ENCODE measurements at regions not wholly inside any gene's neighbourhood (a gene's known extent, or its start where the extent isn't known, plus 50 kb on each side); places are given as distances from the start of the nearest gene placed in this dataset.
"Not testable (repeated sequence)": the region's sequence is repeated elsewhere in the genome, so short reads cannot be mapped to it uniquely, and the experiment has no call there.

DNA sequence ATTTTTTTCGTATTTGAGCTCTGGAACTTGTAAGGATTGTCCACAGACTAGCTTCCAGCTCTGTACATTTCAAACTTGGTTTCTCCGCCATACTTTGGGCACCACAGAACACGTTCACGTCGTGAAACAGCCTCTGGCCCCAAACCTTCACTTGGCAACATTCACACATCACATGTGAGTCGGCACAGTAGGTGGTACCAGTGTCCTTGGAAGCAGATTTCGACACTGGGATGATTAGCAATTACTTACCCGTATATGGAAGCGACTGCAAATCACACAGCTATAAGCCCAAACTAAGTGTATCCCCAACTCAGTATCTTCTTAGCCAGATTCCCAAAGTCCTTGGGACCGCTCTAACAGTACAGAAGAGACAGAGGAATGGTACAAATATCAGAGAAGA lies 60.2 kb downstream of the MAFB start:
- Histone ChIP-seq H3K36me3 (ENCODE audit: control insufficient read depth in 2 of 3, insufficient read depth in 3 of 3, low read length in 3 of 3) (no peaks in the 10 kb centered on the region), H3K4me3 (ENCODE audit: low read length) (no peak overlapping the region), H3K27ac (ENCODE audit: low read depth, low read length) (no peak overlapping the region), H3K4me1 (ENCODE audit: control insufficient read depth in 2 of 2, insufficient read depth in 2 of 2, low read length in 2 of 2) (no peaks in the 10 kb centered on the region), H3K9me3 (ENCODE audit: control insufficient read depth in 2 of 3, low read length in 3 of 3) (no peaks in the 10 kb centered on the region), H3K27me3 (ENCODE audit: control insufficient read depth in 2 of 2, insufficient read depth in 2 of 2, low read length in 2 of 2) (peaks cover 0 to 3% of the 10 kb centered on the region in 2 donors)
- ATAC-seq (no peak), DNase-seq (no peak)
- Mint-ChIP-seq H3K27me3 (peaks cover 0 to 18% (median 5%) of the 10 kb centered on the region in 5 donors), H3K4me1 (no peaks in the 10 kb centered on the region), H3K27ac (no peak overlapping the region), H3K4me3 (no peak overlapping the region), H3K9me3 (peaks cover 2 to 20% (median 7%) of the 10 kb centered on the region in 11 donors), H3K36me3 (peaks cover 0 to 8% (median 0%) of the 10 kb centered on the region in 5 donors)
- ChIA-PET CTCF (no interaction called here), POLR2A (no interaction called here)
- intact Hi-C loops (cut with micrococcal nuclease): no loop called here

DNA sequence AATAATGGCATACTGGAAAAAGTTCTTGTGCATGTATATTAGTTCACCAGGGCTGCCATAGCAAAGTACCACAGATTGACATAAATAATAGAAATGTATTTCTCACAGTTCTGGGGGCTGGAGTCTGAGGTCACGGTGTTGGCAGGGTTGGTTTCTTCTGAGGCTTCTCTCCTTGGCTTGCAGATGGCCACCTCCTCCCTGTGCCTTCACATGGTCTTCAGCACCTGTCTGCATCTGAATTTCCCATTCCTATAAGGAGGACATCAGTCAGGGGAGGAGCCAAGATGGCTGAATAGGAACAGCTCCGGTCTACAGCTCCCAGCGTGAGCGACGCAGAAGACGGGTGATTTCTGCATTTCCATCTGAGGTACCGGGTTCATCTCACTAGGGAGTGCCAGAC lies 70.0 kb downstream of the MAFB start:
- H3K27ac ChIP-seq (ENCODE audit: low read depth, low read length); H3K4me1 ChIP-seq (ENCODE audit: control insufficient read depth in 2 of 2, insufficient read depth in 2 of 2, low read length in 2 of 2); H3K27me3 ChIP-seq (ENCODE audit: control insufficient read depth in 2 of 2, insufficient read depth in 2 of 2, low read length in 2 of 2); H3K9me3 ChIP-seq (ENCODE audit: control insufficient read depth in 2 of 3, low read length in 3 of 3); H3K36me3 Mint-ChIP-seq; intact Hi-C loops (cut with micrococcal nuclease); ATAC-seq; DNase-seq; H3K9me3 Mint-ChIP-seq; H3K4me3 Mint-ChIP-seq; H3K4me1 Mint-ChIP-seq; H3K36me3 ChIP-seq (ENCODE audit: control insufficient read depth in 2 of 3, insufficient read depth in 3 of 3, low read length in 3 of 3); POLR2A ChIA-PET; H3K27ac Mint-ChIP-seq; H3K4me3 ChIP-seq (ENCODE audit: low read length): not testable (repeated sequence)
- CTCF ChIA-PET: interaction anchor here (0.7 kb wide), 1 partner anchor 96 kb away, joined by 3 read pairs; no protein-coding TSS in a partner anchor
- peaks cover 2 to 26% (median 17%) of the 10 kb centered on the region in 5 donors for H3K27me3 Mint-ChIP-seq

DNA sequence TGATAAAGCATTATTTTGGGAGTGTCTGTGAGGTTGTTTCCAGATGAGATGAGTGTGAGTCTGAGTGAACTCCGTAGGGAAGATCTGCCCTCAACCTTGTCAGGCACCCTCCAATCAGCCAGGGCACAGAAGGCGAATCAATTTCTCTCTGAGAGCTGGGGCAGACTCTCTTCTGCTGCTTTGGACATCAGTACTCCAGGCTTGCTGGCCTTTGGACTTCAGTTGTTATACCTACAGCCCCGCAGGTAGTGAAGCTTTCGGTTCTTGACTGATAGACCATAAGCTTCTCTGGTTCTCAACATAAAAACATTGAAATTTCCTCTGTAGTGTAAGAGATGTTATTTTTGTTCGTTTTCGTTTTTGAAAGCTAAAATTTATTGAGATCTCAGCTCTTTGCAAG lies 71.4 kb downstream of the MAFB start:
- no peak overlapping the region for H3K4me3 Mint-ChIP-seq
- Histone ChIP-seq H3K4me3 (ENCODE audit: low read length) (no peak overlapping the region), H3K36me3 (ENCODE audit: control insufficient read depth in 2 of 3, insufficient read depth in 3 of 3, low read length in 3 of 3) (no peaks in the 10 kb centered on the region), H3K27me3 (ENCODE audit: control insufficient read depth in 2 of 2, insufficient read depth in 2 of 2, low read length in 2 of 2) (peaks cover 0 to 3% of the 10 kb centered on the region in 2 donors), H3K9me3 (ENCODE audit: control insufficient read depth in 2 of 3, low read length in 3 of 3) (no peaks in the 10 kb centered on the region), H3K4me1 (ENCODE audit: control insufficient read depth in 2 of 2, insufficient read depth in 2 of 2, low read length in 2 of 2) (no peaks in the 10 kb centered on the region), H3K27ac (ENCODE audit: low read depth, low read length) (no peak overlapping the region)
- intact Hi-C loops (cut with micrococcal nuclease): no loop called here
- no peaks in the 10 kb centered on the region for H3K4me1 Mint-ChIP-seq
- peaks cover 2 to 26% (median 17%) of the 10 kb centered on the region in 5 donors for H3K27me3 Mint-ChIP-seq
- ATAC-seq (no peak), DNase-seq (no peak)
- no peak overlapping the region for H3K27ac Mint-ChIP-seq
- peaks cover 0 to 3% (median 0%) of the 10 kb centered on the region in 11 donors for H3K9me3 Mint-ChIP-seq
- POLR2A ChIA-PET: no interaction called here
- no peaks in the 10 kb centered on the region for H3K36me3 Mint-ChIP-seq
- CTCF ChIA-PET: no interaction called here

- DNase-seq (no peak), ATAC-seq (no peak)
- H3K27me3 Mint-ChIP-seq: peaks cover 0 to 32% (median 24%) of the 10 kb centered on the region in 5 donors
- Histone ChIP-seq H3K9me3 (ENCODE audit: control insufficient read depth in 2 of 3, low read length in 3 of 3) (no peaks in the 10 kb centered on the region), H3K4me3 (ENCODE audit: low read length) (no peak overlapping the region), H3K27me3 (ENCODE audit: control insufficient read depth in 2 of 2, insufficient read depth in 2 of 2, low read length in 2 of 2) (peaks cover 0 to 3% of the 10 kb centered on the region in 2 donors), H3K27ac (ENCODE audit: low read depth, low read length) (no peak overlapping the region), H3K4me1 (ENCODE audit: control insufficient read depth in 2 of 2, insufficient read depth in 2 of 2, low read length in 2 of 2) (no peaks in the 10 kb centered on the region), H3K36me3 (ENCODE audit: control insufficient read depth in 2 of 3, insufficient read depth in 3 of 3, low read length in 3 of 3) (no peaks in the 10 kb centered on the region)
- H3K4me1 Mint-ChIP-seq: no peaks in the 10 kb centered on the region
- ChIA-PET POLR2A (no interaction called here), CTCF (no interaction called here)
- H3K27ac Mint-ChIP-seq: no peak overlapping the region
- H3K4me3 Mint-ChIP-seq: no peak overlapping the region
- peaks cover 0 to 10% (median 0%) of the 10 kb centered on the region in 11 donors for H3K9me3 Mint-ChIP-seq
- no peaks in the 10 kb centered on the region for H3K36me3 Mint-ChIP-seq
- intact Hi-C loops (cut with micrococcal nuclease): no loop called here
Measured at GRCh38 chr20:40612837-40613236, 76.2 kb downstream of the MAFB start.

DNA sequence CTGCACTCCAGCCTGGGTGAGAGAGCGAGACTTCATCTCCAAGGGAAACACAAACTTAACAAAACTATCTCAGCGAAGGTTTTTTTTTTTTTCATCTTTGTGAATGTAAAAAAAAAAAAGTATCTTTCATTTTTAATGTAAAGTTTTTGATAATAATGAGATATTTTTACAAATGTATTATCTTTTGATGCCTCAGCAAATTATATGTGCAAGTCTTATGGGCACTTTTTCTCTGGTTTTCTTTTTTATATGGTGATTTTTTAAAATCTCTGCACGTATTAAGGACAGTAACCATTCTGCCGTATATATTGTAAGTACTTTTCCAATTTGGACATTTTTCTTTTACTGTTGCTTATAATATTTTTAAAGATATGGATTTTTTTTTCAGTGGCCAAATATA lies 76.8 kb downstream of the MAFB start:
- POLR2A ChIA-PET: no interaction called here

DNA sequence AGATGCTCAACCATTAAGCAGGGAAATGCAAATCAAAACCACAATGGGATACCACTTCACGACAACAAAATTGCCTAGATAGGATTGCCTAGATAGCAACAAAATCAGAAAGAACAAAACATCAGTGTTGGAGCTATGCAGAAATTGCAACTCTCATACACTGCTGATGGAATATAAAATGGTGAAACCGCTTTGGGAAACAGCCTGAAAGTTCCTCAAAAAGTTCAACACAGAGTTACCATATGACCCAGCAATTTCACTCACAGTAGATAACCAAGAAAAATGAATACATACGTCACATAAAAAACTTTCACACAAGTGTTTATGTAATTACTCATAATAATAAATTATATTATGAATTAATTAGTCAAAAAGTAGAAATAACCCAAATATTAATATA lies 78.3 kb downstream of the MAFB start:
- H3K36me3 Mint-ChIP-seq: no peaks in the 10 kb centered on the region
- peaks cover 0 to 2% (median 0%) of the 10 kb centered on the region in 7 donors for H3K4me1 Mint-ChIP-seq
- DNase-seq: no peak
- H3K9me3 Mint-ChIP-seq: peaks cover 0 to 14% (median 0%) of the 10 kb centered on the region in 11 donors
- POLR2A ChIA-PET: no interaction called here
- H3K4me3 Mint-ChIP-seq: no peak overlapping the region
- H3K27me3 Mint-ChIP-seq: peaks cover 1 to 25% (median 21%) of the 10 kb centered on the region in 5 donors
- Histone ChIP-seq H3K36me3 (ENCODE audit: control insufficient read depth in 2 of 3, insufficient read depth in 3 of 3, low read length in 3 of 3) (no peaks in the 10 kb centered on the region), H3K4me3 (ENCODE audit: low read length) (no peak overlapping the region), H3K9me3 (ENCODE audit: control insufficient read depth in 2 of 3, low read length in 3 of 3) (no peaks in the 10 kb centered on the region), H3K4me1 (ENCODE audit: control insufficient read depth in 2 of 2, insufficient read depth in 2 of 2, low read length in 2 of 2) (no peaks in the 10 kb centered on the region), H3K27ac (ENCODE audit: low read depth, low read length) (no peak overlapping the region), H3K27me3 (ENCODE audit: control insufficient read depth in 2 of 2, insufficient read depth in 2 of 2, low read length in 2 of 2) (peaks cover 0 to under 1% of the 10 kb centered on the region in 2 donors)
- CTCF ChIA-PET: no interaction called here
- no peak for ATAC-seq
- H3K27ac Mint-ChIP-seq: no peak overlapping the region
- intact Hi-C loops (cut with micrococcal nuclease): no loop called here

More for the DNA sequence above, 76.8 kb downstream of the MAFB start:
- DNase-seq (no peak), ATAC-seq (no peak)
- H3K27ac ChIP-seq (ENCODE audit: low read depth, low read length): no peak overlapping the region
- Mint-ChIP-seq H3K27ac (no peak overlapping the region), H3K27me3 (peaks cover 0 to 32% (median 24%) of the 10 kb centered on the region in 5 donors), H3K36me3 (no peaks in the 10 kb centered on the region), H3K9me3 (peaks cover 0 to 14% (median 0%) of the 10 kb centered on the region in 11 donors), H3K4me3 (no peak overlapping the region), H3K4me1 (peaks cover 0 to 2% (median 0%) of the 10 kb centered on the region in 7 donors)
- H3K4me1 ChIP-seq (ENCODE audit: control insufficient read depth in 2 of 2, insufficient read depth in 2 of 2, low read length in 2 of 2): no peaks in the 10 kb centered on the region
- intact Hi-C loops (cut with micrococcal nuclease): no loop called here
- H3K27me3 ChIP-seq (ENCODE audit: control insufficient read depth in 2 of 2, insufficient read depth in 2 of 2, low read length in 2 of 2): peaks cover 0 to 3% of the 10 kb centered on the region in 2 donors
- no peaks in the 10 kb centered on the region for H3K36me3 ChIP-seq (ENCODE audit: control insufficient read depth in 2 of 3, insufficient read depth in 3 of 3, low read length in 3 of 3)
- CTCF ChIA-PET: no interaction called here
- H3K4me3 ChIP-seq (ENCODE audit: low read length): no peak overlapping the region
- H3K9me3 ChIP-seq (ENCODE audit: control insufficient read depth in 2 of 3, low read length in 3 of 3): no peaks in the 10 kb centered on the region

DNA sequence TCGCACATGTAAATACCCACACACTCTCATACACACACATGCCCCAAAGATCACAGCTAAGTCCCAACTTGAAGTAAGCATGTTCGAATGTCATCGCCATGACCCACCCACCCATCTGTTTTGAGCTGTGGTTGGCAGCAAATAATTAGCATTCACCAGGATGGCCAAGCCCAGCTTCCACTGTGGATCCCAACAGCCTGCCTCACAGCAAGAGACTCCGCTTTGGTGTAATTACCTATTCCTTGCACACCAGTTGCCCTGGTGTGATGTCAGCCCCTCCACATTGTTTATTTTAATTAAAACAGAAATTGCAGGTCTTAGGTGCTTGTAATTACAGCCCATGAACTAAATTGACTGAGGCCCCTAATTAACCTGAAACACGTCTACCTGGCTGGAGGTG lies 81.1 kb downstream of the MAFB start:
- intact Hi-C loops (cut with micrococcal nuclease): no loop called here
- ATAC-seq: no peak
- ChIA-PET POLR2A (no interaction called here), CTCF (no interaction called here)
- H3K9me3 ChIP-seq (ENCODE audit: control insufficient read depth in 2 of 3, low read length in 3 of 3): no peaks in the 10 kb centered on the region
- Mint-ChIP-seq H3K36me3 (no peaks in the 10 kb centered on the region), H3K4me1 (peaks cover 0 to 2% (median 0%) of the 10 kb centered on the region in 7 donors), H3K27ac (no peak overlapping the region), H3K9me3 (peaks cover 0 to 14% (median 1%) of the 10 kb centered on the region in 11 donors), H3K27me3 (peaks cover 2 to 31% (median 22%) of the 10 kb centered on the region in 5 donors), H3K4me3 (no peak overlapping the region)
- no peaks in the 10 kb centered on the region for H3K4me1 ChIP-seq (ENCODE audit: control insufficient read depth in 2 of 2, insufficient read depth in 2 of 2, low read length in 2 of 2)
- H3K36me3 ChIP-seq (ENCODE audit: control insufficient read depth in 2 of 3, insufficient read depth in 3 of 3, low read length in 3 of 3): no peaks in the 10 kb centered on the region
- H3K27me3 ChIP-seq (ENCODE audit: control insufficient read depth in 2 of 2, insufficient read depth in 2 of 2, low read length in 2 of 2): no peaks in the 10 kb centered on the region
- DNase-seq: no peak
- no peak overlapping the region for H3K27ac ChIP-seq (ENCODE audit: low read depth, low read length)
- no peak overlapping the region for H3K4me3 ChIP-seq (ENCODE audit: low read length)

All from naive thymus-derived CD4-positive, alpha-beta T cell (primary cell).